ENCODE measurements at regions not wholly inside any gene's neighbourhood (a gene's known extent, or its start where the extent isn't known, plus 50 kb on each side); places are given as distances from the start of the nearest gene placed in this dataset.

DNA sequence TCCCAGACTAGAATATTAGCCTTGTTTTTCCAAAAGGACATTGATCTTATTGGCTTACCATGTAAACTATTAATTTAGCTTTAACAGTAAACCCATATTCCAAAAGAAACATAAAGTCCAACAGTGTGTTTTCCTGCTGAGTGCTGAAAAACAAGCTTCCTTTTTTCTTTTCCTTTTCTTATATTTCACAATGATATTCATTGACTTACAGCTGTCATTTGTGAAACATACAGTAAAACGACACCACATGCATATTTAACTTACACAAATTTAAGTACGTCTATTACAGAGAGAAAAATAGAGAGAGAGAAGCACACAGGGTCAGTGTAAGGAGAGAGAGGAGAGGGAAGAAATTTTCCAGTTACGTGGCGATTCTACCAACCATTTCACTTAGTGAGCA, 543.9 kb upstream of the JARID2 start:
- Histone ChIP-seq H3K23ac (ENCODE audit: insufficient read length, low read depth, low read length) (no peak overlapping the region), H4K5ac (ENCODE audit: insufficient read length, low read depth, low read length) (no peak overlapping the region), H4K91ac (ENCODE audit: insufficient read length, low read depth, low read length) (no peak overlapping the region), H3K27me3 (ENCODE audit: insufficient read depth, low read length) (no peaks in the 10 kb centered on the region; the same call in 1 of the 2 replicates), H3K56ac (ENCODE audit: insufficient read length, low read depth, low read length) (no peak overlapping the region), H3K79me1 (ENCODE audit: insufficient read depth, low read depth, low read length, poor library complexity, severe bottlenecking) (no peaks in the 10 kb centered on the region), H2BK120ac (ENCODE audit: low read depth, low read length, poor library complexity, severe bottlenecking) (no peak overlapping the region), H2AK5ac (ENCODE audit: insufficient read length, low read length) (no peak overlapping the region), H4K8ac (replicated peaks; ENCODE audit: insufficient read length, low read depth, low read length) (no peak overlapping the region), H2BK5ac (ENCODE audit: insufficient read length, low read length) (no peak overlapping the region), H3K79me2 (ENCODE audit: insufficient read depth, low read length) (no peaks in the 10 kb centered on the region), H2BK15ac (ENCODE audit: low read depth, low read length) (no peak overlapping the region), H3K4me2 (ENCODE audit: insufficient read depth, insufficient read length, low read length) (no peak overlapping the region), H3K4me1 (ENCODE audit: insufficient read depth, low read length) (no peaks in the 10 kb centered on the region; the same call in 1 of the 2 replicates), H3K18ac (ENCODE audit: insufficient read length, low read depth, low read length) (no peak overlapping the region), H3T11ph (ENCODE audit: low read length) (no peak overlapping the region), H3K27ac (ENCODE audit: insufficient read length, low read depth, low read length) (no peak overlapping the region), H2BK20ac (ENCODE audit: low read depth, low read length, poor library complexity, severe bottlenecking) (no peak overlapping the region), H3K14ac (ENCODE audit: insufficient read depth, low read length) (no peak overlapping the region), H3K9me3 (ENCODE audit: control insufficient read depth, low read depth, low read length) (no peaks in the 10 kb centered on the region), H4K20me1 (ENCODE audit: control insufficient read depth, insufficient read depth, insufficient read length) (no peaks in the 10 kb centered on the region), H3K4ac (ENCODE audit: low read depth, low read length) (no peak overlapping the region), H2AFZ (ENCODE audit: low read length) (no peak overlapping the region), H3K23me2 (ENCODE audit: insufficient read length, low read depth, low read length, poor library complexity, severe bottlenecking) (no peaks in the 10 kb centered on the region), H2BK12ac (ENCODE audit: insufficient read length, low read depth, low read length) (no peak overlapping the region), H3K9ac (ENCODE audit: extremely low read depth, insufficient read length, low read length) (no peak overlapping the region)
- Mint-ChIP-seq H3K27me3 (ENCODE audit: low read depth) (no peaks in the 10 kb centered on the region; the same call in none of the 2 replicates), H3K4me1 (peaks cover 0 to 6% of the 10 kb centered on the region in 2 experiments; a peak in 2 of 4 replicates), H3K4me3 (no peak overlapping the region), H3K36me3 (ENCODE audit: insufficient read depth in 1 of 3, low read depth in 3 of 3) (peaks cover 6 to 8% (median 7%) of the 10 kb centered on the region in 3 experiments; a peak in 6 of 7 replicates), H3K9me3 (peaks cover 6% of the 10 kb centered on the region in 2 experiments; a peak in 3 of 5 replicates), H3K27ac (no peak overlapping the region)
- no peak for DNase-seq
- TF ChIP-seq, protein P1, sequence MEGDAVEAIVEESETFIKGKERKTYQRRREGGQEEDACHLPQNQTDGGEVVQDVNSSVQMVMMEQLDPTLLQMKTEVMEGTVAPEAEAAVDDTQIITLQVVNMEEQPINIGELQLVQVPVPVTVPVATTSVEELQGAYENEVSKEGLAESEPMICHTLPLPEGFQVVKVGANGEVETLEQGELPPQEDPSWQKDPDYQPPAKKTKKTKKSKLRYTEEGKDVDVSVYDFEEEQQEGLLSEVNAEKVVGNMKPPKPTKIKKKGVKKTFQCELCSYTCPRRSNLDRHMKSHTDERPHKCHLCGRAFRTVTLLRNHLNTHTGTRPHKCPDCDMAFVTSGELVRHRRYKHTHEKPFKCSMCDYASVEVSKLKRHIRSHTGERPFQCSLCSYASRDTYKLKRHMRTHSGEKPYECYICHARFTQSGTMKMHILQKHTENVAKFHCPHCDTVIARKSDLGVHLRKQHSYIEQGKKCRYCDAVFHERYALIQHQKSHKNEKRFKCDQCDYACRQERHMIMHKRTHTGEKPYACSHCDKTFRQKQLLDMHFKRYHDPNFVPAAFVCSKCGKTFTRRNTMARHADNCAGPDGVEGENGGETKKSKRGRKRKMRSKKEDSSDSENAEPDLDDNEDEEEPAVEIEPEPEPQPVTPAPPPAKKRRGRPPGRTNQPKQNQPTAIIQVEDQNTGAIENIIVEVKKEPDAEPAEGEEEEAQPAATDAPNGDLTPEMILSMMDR (conservative IDR thresholded peaks at IDR 0.05): no peak
- WGBS (ENCODE audit: extremely low coverage, insufficient read length, low lambda C conversion rate): no CpG with 5 or more reads among the region's 4 CpGs
